ENCODE measurements at regions not wholly inside any gene's neighbourhood (a gene's known extent, or its start where the extent isn't known, plus 50 kb on each side); places are given as distances from the start of the nearest gene placed in this dataset.

- TF ChIP-seq CTCF (IDR thresholded peaks at IDR 0.05; ENCODE audit: control extremely low read depth, extremely low read depth, low read depth, missing control alignments), result no peak
- DNase-seq (ENCODE audit: extremely low spot score), result no peak
- POLR2A ChIA-PET, result no interaction called here
- CTCF ChIA-PET, result interaction anchor here (0.5 to 0.8 kb wide), 2 partner anchors 1683 to 1687 kb away, joined by 3 read pairs; no protein-coding TSS in a partner anchor
Measured at GRCh38 chr20:60209048-60209447, 250.8 kb downstream of the CDH26 start.

DNA sequence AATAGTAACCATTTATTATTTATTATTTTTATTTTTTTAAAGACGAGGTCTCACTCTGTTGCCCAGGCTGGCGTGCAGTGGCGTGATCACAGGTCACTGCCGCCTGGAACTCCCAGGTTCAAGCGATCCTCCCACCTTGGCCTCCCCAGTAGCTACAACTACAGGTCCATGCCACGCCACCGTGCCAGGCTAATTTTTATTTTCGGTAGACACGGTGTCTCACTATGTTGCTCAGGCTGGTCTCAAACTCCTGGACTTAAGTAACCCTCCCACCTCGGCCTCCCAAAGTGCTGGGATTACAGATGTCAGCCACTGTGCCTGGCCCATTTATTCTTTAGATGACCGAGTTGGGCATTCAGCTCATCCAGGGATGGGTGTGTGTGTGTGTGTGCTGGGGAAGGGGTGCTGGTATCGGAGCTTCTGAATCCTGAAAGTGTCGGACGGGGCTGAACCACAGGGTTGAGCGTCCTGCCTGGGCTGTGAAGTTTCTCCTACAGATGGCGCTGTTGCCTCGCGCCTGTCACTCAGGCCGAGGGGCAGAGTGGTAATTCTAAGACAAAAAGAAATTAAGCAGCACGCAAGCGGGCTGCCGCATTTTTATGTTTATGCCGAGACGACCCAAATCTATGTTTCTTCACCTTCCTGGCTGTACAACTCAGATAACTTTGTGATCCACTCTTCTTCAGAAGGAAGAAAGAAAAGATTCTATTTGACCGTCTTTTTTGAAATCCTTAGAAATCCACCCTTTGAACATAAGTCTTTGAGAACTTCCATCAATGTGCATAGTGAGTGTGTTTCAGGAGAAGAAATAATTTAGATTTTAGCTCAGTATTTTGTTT is 252.8 kb downstream of the CDH26 start:
- DNase-seq (ENCODE audit: extremely low spot score), result peak; percentile 64
- ChIA-PET POLR2A (no interaction called here), CTCF (interaction anchor here (0.7 to 4.1 kb wide), 19 partner anchors 8 to 1697 kb away, joined by 3 to 25 read pairs (median 4); no protein-coding TSS in a partner anchor)
- peak; percentile 72 for TF ChIP-seq CTCF (IDR thresholded peaks at IDR 0.05; ENCODE audit: control extremely low read depth, extremely low read depth, low read depth, missing control alignments)

DNA sequence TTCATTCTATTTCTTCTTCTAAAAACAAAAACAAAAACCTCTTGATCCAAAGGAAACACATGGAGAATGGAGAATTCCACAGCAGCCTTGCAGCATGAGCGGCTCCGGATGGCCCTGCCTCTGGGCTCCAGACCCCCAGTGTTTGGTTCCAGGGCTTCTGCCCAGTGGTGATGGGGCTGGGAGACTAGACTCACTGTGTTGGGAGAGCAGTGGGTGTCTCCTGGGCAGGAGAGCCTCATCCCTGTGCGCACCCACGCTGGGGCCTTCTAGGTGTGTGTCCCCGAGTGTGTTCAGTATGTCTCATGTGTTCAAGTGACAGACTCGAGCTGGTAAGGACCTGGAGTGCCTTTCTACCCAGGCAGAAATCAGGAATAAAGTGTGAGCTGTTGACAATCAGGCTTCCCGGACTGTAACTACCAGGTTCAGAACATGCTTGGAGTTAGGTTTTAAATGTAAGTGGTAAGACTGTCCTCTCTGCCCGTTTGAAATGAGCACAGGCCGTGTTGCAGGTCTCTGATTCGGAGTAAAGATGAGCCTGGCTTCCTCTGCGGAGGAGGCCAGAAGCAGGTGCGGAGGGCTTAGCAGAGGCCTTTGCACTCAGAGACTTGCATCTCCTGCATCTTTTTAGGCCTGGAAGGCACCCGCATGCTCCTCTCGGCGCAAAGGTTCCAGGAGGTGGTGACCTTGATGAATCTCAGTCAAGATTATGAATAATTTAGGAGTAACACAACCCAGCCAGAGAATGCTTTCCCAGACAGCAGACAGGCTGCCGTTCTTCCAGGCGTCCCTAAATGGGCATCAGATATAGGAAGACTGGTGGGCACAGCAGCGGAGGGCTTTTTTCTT is 253.6 kb downstream of the CDH26 start:
- no peak for TF ChIP-seq CTCF (IDR thresholded peaks at IDR 0.05; ENCODE audit: control extremely low read depth, extremely low read depth, low read depth, missing control alignments)

DNA sequence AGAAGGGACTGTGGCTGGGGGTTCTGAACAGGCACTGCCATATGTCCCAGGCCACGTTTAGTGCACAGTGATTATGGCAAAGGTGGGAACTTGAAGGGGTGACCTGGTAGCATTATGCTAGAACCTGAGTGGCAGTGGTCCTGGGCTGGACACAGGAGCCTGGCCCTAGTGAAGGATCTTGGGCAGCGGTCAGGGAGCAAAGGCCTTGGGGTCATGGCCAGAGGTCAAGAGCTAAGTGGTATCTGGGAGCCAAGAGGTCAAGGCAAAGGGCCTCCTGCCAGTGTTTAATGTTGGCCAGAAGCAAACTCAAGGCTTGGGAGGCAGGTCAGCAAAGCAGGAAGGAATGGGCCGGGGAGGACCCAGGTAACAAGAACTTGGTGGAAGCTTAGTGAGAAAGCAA is 254.5 kb downstream of the CDH26 start:
- ChIA-PET POLR2A (no interaction called here), CTCF (interaction anchor here (1.1 to 4.1 kb wide), 5 partner anchors 10 to 1683 kb away, joined by 7 to 25 read pairs (median 12); no protein-coding TSS in a partner anchor)
- TF ChIP-seq CTCF (IDR thresholded peaks at IDR 0.05; ENCODE audit: control extremely low read depth, extremely low read depth, low read depth, missing control alignments), result no peak
- DNase-seq (ENCODE audit: extremely low spot score), result no peak

More for the DNA sequence above, 253.6 kb downstream of the CDH26 start:
- POLR2A ChIA-PET, result no interaction called here
- CTCF ChIA-PET, result interaction anchor here (0.7 to 4.1 kb wide), 14 partner anchors 9 to 1684 kb away, joined by 3 to 25 read pairs (median 7); no protein-coding TSS in a partner anchor
- no peak for DNase-seq (ENCODE audit: extremely low spot score)

DNA sequence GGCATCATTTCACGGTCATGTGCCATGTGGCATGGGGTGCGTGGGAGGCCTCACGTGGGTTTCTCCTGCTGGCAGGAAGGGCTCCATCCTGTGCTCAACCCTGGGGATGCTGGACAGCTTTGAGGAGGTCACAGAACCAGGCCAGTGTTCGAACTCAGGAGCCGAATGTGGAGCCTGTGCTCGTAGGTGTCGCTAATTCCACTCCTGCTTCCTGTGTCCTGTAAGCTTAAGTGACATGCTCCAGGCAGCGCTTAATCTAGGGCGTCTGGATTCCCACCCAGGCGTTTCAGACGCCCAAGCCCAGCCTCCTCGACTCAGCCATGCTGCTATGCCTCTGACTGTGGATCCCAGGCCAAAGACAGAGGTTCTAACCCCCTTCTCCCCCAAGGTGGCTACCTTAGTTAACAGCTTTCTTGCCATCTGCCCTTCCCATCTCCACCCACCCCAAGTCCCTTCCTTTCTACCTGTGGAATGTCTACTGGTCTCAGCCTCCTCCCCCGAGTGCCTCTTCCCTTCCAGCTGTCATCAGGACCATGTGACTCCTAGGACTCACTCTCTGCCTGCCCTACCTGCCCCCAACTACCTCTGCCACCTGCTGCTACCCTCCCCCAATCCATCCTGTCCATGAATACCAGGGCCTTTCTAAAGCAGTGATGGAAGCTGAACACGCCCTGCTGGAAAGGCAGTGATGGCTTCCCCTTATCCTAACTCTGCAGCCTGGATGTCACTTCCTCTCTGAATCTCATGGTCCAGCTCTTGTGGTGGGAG is 255.1 kb downstream of the CDH26 start:
- no peak for TF ChIP-seq CTCF (IDR thresholded peaks at IDR 0.05; ENCODE audit: control extremely low read depth, extremely low read depth, low read depth, missing control alignments)
- ChIA-PET CTCF (interaction anchor here (1.1 to 4.1 kb wide), 6 partner anchors 9 to 1683 kb away, joined by 4 to 25 read pairs (median 10); no protein-coding TSS in a partner anchor), POLR2A (no interaction called here)
- DNase-seq (ENCODE audit: extremely low spot score), result no peak
